Adipocyte (in vitro differentiated cells): ENCODE measurements at regions not wholly inside any gene's neighbourhood (a gene's known extent, or its start where the extent isn't known, plus 50 kb on each side); places are given as distances from the start of the nearest gene placed in this dataset.
"Not testable (repeated sequence)": the region's sequence is repeated elsewhere in the genome, so short reads cannot be mapped to it uniquely, and the experiment has no call there.

Experiments
- DNase-seq: peaks from one replicate; pipeline ENCODE4 v3.0.0-alpha.2; 2015; ENCODE audit warnings: low read depth
- H3K27me3 ChIP-seq: replicated peaks from 2 replicates; pipeline ENCODE4 v1.7.0; 2013; ENCODE audit warnings: mild to moderate bottlenecking, low read length, moderate library complexity; ENCODE audit not compliant: control insufficient read depth, insufficient read depth
- H3K36me3 ChIP-seq: 2 replicates; pipeline ENCODE4 v1.7.0; 2013; ENCODE audit warnings: low read length, mild to moderate bottlenecking, moderate library complexity; ENCODE audit not compliant: control insufficient read depth, insufficient read depth, severe bottlenecking
- H3K4me1 ChIP-seq: 2 replicates; pipeline ENCODE4 v1.7.0; 2013; ENCODE audit warnings: mild to moderate bottlenecking, low read length, moderate library complexity; ENCODE audit not compliant: control insufficient read depth, insufficient read depth
- H3K4me3 ChIP-seq: 2 replicates; pipeline ENCODE4 v1.7.0; 2013; ENCODE audit warnings: mild to moderate bottlenecking, low read length, moderate library complexity
- H3K9ac ChIP-seq: 2 replicates; pipeline ENCODE4 v1.7.0; 2013; ENCODE audit warnings: mild to moderate bottlenecking, low read length, moderate library complexity
- H3K9me3 ChIP-seq: 2 replicates; pipeline ENCODE4 v1.7.0; 2013; ENCODE audit warnings: mild to moderate bottlenecking, low read length, moderate library complexity; ENCODE audit not compliant: control insufficient read depth

DNA sequence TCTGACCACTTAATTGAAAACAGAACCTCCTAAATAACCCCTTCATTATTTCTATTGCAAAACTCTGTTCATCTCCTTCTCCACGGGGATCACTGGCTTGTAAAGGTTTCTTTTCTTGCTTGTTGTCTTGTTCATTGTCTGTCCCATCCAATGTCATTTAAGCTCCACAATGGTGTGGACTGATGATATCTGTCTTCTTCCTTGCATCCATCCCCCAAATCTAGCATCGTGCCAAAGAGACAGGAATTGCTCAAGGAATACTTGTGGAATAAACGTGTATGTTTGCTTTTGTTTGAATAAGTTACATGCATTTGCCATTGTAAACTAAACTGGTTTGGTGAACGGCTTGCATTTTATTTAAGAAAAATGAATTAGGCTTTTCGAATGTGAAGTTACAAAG lies 306.8 kb upstream of the POM121L12 start:
- H3K27me3 ChIP-seq, H3K36me3 ChIP-seq, H3K4me1 ChIP-seq, H3K9me3 ChIP-seq, DNase-seq, H3K4me3 ChIP-seq, H3K9ac ChIP-seq: not testable (repeated sequence)

DNA sequence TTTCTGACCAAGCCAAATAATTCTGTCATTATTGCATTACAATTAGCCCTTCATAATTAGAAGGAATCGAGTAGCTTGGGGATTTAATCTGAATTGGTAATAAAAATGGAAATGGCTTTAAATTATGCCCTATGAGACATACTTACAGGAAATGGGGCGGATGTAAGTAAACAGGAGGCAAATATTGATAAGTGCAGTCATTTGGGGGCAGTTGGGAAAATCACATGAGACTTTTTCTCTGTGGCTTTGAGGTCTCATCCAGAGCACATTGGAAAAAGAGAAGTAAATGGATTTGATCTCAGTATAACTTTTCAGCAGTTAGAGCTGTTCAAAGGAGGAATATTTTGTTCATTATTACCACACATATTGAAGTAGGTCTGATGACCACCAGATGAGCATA lies 307.8 kb upstream of the POM121L12 start:
- Histone ChIP-seq H3K9ac (no peak overlapping the region), H3K9me3 (no peaks in the 10 kb centered on the region), H3K4me3 (no peak overlapping the region), H3K27me3 (no peaks in the 10 kb centered on the region), H3K4me1 (no peaks in the 10 kb centered on the region), H3K36me3 (no peaks in the 10 kb centered on the region)
- DNase-seq: no peak

DNA sequence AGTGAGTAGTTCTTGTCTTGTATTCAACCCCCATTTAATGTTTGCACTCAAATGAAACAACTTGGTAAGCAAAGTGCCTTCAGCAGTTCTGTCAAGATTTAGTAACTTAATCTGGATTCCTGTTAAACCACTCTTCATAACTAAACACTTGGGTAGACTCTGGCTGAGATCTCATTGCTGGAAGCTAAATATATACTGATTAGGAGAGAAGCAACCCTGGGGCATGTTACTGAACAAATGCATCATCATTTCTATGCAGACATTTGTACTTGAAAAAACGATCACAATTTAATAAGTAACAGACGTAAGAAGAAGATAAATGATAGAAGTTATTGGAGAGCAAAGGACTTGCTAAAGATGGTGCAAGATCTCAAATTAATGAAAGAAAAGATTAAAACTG lies 308.4 kb upstream of the POM121L12 start:
- no peaks in the 10 kb centered on the region for H3K36me3 ChIP-seq
- H3K27me3 ChIP-seq: no peaks in the 10 kb centered on the region
- no peaks in the 10 kb centered on the region for H3K9me3 ChIP-seq
- no peak overlapping the region for H3K4me3 ChIP-seq
- H3K9ac ChIP-seq: no peak overlapping the region
- DNase-seq: no peak
- no peaks in the 10 kb centered on the region for H3K4me1 ChIP-seq

DNA sequence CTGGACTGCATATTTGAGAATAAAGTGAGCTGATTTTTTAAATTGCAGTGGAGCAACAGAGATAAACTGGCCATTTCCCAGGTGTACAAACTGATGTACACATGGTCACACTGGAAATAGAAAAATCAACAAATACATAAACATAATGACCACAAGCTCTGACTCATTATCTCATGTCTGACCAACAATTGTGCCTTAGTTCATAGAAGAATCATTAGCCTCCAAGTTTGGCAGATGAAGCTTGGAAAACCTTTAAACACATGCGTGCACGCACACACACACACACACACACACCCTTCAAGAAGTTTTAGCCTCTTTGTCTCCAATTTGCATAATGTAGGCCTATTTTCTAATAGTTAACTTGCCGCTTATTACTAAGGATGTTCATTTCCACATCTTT lies 308.9 kb upstream of the POM121L12 start:
- no peak overlapping the region for H3K9ac ChIP-seq
- no peaks in the 10 kb centered on the region for H3K27me3 ChIP-seq
- H3K4me3 ChIP-seq: no peak overlapping the region
- no peaks in the 10 kb centered on the region for H3K9me3 ChIP-seq
- DNase-seq: no peak
- no peaks in the 10 kb centered on the region for H3K4me1 ChIP-seq
- H3K36me3 ChIP-seq: no peaks in the 10 kb centered on the region

DNA sequence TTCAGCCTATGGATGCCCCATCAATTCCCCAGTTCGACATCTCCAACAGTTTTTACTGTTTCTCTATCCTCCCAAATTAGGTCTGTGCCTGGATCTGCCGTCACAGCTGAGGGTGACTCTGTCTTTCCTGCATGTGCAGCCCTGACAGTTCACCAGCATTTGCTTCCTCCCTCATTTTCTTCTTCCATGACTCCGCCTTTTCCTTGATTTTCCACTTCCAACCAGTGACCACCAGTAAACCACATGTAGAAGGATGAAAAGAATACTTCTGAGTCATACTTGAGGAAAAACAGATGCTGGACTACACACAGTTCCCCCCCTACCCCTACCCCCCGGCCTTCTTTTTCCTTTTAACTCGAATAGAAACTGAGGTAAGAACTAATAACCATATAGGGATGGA lies 311.8 kb upstream of the POM121L12 start:
- H3K36me3 ChIP-seq: no peaks in the 10 kb centered on the region
- no peaks in the 10 kb centered on the region for H3K27me3 ChIP-seq
- no peak overlapping the region for H3K4me3 ChIP-seq
- no peak overlapping the region for H3K9ac ChIP-seq
- H3K4me1 ChIP-seq: no peaks in the 10 kb centered on the region
- no peaks in the 10 kb centered on the region for H3K9me3 ChIP-seq
- no peak for DNase-seq

DNA sequence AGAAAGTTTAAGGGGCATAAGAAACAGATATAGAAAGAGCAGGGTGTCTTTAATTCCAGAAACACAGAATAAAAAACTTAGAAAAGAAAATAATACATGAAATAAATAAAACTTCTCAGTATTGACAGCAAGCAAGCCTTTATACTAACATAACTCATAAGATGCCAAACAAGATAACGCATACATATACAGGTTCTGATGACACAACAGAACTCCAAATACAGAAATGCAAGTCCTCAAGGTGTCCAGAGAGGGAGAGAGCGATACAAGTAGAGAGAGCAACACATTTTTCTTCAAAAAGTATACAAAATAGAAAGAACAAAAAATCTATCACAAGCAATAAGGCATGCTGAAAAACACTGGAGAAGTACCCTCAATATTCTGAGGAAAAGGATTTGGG lies 314.6 kb upstream of the POM121L12 start:
- H3K4me3 ChIP-seq: no peak overlapping the region
- H3K4me1 ChIP-seq: no peaks in the 10 kb centered on the region
- DNase-seq: no peak
- H3K9me3 ChIP-seq: no peaks in the 10 kb centered on the region
- H3K27me3 ChIP-seq: no peaks in the 10 kb centered on the region
- no peaks in the 10 kb centered on the region for H3K36me3 ChIP-seq
- H3K9ac ChIP-seq: no peak overlapping the region

DNA sequence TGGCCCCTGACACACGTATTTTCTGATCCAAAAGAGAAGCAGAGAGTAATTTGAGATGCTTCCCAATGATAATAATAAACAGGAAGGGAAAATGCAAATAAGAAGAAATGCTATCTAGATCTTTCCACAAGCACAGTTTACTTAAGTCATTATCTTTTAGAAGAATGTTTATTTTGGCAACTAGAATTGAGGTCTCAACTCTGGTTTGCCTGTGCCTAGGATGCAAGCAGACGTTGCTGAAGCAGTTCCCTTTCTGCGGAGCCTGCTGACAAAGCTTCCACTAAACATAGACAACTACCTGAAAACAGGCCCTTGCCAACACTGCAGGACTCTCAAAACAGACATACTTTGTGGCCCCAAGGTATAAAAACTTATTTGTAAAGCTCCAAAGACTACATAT lies 315.8 kb upstream of the POM121L12 start:
- Histone ChIP-seq H3K4me1 (no peaks in the 10 kb centered on the region), H3K4me3 (no peak overlapping the region), H3K27me3 (no peaks in the 10 kb centered on the region), H3K9ac (no peak overlapping the region), H3K9me3 (no peaks in the 10 kb centered on the region), H3K36me3 (no peaks in the 10 kb centered on the region)
- no peak for DNase-seq

DNA sequence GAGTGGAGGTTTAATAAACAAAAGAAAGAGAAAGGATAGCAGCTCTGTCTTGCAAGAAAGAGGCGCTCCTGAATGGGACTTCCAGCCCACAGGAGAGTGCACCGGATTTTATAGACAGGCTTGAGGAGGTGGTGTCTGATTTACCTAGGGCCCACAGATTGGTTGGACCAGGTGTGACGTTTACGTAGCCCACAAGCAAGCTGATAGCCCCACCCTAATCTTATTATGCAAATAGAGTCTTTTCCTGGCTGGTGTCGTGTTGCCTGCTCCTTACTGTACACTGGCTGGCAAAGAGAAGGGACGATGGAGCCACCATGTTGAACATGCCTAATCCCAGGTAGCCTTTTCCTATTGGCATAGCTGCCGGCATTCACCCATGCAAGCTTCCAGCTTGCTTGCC lies 319.7 kb upstream of the POM121L12 start:
- Histone ChIP-seq H3K4me3 (no peak overlapping the region), H3K4me1 (no peaks in the 10 kb centered on the region), H3K27me3 (no peaks in the 10 kb centered on the region), H3K36me3 (no peaks in the 10 kb centered on the region), H3K9me3 (peaks cover 4% of the 10 kb centered on the region), H3K9ac (no peak overlapping the region)
- no peak for DNase-seq

DNA sequence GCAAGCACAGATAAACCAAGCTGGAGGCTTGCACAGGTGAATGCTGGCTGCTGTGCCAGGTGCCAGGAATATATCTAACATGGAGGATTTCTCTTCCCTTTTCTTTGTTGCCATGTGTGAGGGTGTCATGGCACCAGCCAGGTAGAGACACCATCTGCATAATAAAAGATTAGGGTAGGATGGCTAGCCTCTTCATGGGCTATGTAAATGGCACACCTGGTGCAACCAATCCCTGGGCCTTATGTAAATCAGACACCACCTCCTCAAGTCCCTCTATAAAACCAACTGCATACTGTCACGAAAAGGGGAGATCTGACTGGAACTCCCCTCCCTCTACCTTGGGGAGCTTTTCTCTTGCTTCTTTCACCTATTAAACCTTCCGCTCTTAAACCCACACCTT lies 322.5 kb upstream of the POM121L12 start:
- Histone ChIP-seq H3K9ac (no peak overlapping the region), H3K9me3 (peaks cover 18% of the 10 kb centered on the region), H3K4me1 (no peaks in the 10 kb centered on the region), H3K27me3 (no peaks in the 10 kb centered on the region), H3K4me3 (no peak overlapping the region), H3K36me3 (no peaks in the 10 kb centered on the region)
- no peak for DNase-seq

DNA sequence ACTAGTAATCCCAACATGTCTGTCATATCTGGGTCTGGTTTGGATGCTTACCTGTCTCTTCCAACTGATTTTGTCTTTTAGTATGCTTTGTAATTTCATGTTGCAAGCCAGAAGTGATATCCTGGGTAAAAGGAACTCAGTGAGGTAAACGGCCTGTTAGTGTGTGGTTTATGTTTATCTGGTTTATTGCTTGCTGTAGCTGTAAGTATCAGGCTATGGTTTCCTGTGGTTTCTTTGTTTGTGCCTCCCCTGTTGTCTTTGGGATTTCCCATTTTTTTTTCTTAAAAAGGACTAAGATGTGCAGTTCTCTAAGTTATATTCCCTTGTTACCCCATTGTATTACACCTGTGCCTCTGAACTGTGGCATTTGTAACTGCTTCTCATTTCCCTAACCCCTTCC lies 323.5 kb upstream of the POM121L12 start:
- no peak overlapping the region for H3K9ac ChIP-seq
- no peaks in the 10 kb centered on the region for H3K36me3 ChIP-seq
- no peak for DNase-seq
- H3K27me3 ChIP-seq: no peaks in the 10 kb centered on the region
- H3K4me3 ChIP-seq: no peak overlapping the region
- H3K4me1 ChIP-seq: no peaks in the 10 kb centered on the region
- peaks cover 18% of the 10 kb centered on the region for H3K9me3 ChIP-seq

DNA sequence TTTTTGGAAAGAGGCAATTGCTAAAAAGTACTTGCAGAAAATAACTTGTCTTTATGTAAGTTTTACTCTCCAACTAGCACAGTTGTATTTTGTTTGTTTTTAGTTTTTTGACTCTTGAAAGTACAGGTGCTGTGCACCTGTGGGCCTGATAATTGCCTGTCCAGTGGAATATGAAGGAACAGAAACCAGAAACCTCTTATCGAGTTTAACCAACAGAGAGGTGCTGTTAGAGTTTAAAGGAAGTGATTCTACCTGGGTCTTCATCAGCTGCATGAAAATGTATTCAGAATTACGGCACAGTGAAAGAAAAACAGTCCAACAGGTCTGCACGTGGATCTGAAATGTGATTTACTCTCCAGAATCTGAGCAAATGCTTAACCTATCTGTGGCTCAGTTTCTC lies 326.6 kb upstream of the POM121L12 start:
- Histone ChIP-seq H3K9me3 (peaks cover 18% of the 10 kb centered on the region), H3K4me3 (no peak overlapping the region), H3K27me3 (no peaks in the 10 kb centered on the region), H3K9ac (no peak overlapping the region), H3K36me3 (no peaks in the 10 kb centered on the region), H3K4me1 (no peaks in the 10 kb centered on the region)
- no peak for DNase-seq

DNA sequence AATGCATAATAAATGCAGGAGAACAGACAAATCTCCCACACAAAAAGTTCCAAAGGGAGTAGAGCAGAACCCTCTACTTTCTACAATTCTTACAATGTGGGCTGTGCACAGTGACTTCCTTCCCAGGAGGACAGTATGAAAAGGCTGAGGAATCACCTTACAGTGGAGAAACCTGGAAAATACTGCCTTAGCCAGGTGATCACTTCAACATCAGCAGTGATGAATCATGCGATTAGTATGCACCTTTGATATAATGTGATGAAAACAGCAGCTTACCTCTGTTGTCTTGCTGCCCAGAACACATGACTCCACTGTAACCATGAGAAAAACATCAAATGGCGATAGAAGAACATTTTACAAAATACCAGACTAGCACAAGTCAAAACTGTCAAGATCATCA lies 329.7 kb upstream of the POM121L12 start:
- no peaks in the 10 kb centered on the region for H3K27me3 ChIP-seq
- no peak for DNase-seq

More for the DNA sequence above, 329.7 kb upstream of the POM121L12 start:
- Histone ChIP-seq H3K4me3 (no peak overlapping the region), H3K4me1 (no peaks in the 10 kb centered on the region), H3K36me3 (no peaks in the 10 kb centered on the region), H3K9ac (no peak overlapping the region), H3K9me3 (peaks cover 14% of the 10 kb centered on the region)
